ENCODE measurements at regions not wholly inside any gene's neighbourhood (a gene's known extent, or its start where the extent isn't known, plus 50 kb on each side); places are given as distances from the start of the nearest gene placed in this dataset.

DNA sequence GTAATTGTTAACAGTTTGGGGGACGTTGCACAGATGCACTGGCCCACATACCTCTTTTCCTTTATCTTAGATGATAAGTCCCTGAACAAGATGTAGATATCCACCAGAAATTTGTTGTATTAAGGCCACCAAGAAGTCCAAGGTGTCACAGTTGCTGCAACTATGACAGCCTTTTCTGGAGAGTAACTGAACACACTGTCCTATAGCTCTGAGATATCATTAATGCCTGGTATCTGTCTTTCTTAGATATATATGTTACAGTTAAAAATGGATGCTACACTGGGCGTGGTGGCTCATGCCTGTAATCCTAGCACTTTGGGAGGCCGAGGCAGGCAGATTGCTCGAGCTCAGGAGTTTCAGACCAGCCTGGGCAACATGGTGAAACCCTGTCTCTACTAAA lies 77.8 kb upstream of the PRDX4 start:
- Mint-ChIP-seq H3K36me3 (no peaks in the 10 kb centered on the region), H3K27me3 (no peaks in the 10 kb centered on the region), H3K4me1 (no peaks in the 10 kb centered on the region), H3K4me3 (no peak overlapping the region), H3K9me3 (no peaks in the 10 kb centered on the region), H3K27ac (no peak overlapping the region)
- ATAC-seq: no peak

GRCh38 chrX:23592741-23593140 lies 74.6 kb upstream of the PRDX4 start:
- Mint-ChIP-seq H3K27me3 (no peaks in the 10 kb centered on the region), H3K27ac (no peak overlapping the region), H3K36me3 (no peaks in the 10 kb centered on the region), H3K9me3 (no peaks in the 10 kb centered on the region), H3K4me3 (no peak overlapping the region), H3K4me1 (no peaks in the 10 kb centered on the region)
- ATAC-seq: no peak

DNA sequence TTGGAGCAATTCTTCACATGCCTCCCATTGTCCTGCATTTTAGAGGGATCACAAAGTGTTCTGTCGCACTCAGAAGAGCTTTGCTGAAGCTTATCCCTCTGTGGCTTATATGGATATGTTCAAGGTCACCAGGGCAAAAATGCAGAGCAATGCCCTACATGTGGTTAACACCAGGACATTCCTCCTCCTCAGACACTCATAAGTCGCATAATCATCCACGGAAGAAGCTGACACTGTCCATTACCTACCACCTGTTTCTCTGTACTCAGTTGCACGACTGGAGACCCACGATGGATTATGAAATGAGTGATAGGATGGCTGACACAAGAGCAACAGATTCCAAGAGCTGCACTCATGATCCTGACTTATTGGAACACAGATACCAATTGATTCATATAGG lies 68.7 kb upstream of the PRDX4 start:
- no peak overlapping the region for H3K27ac Mint-ChIP-seq
- H3K4me3 Mint-ChIP-seq: no peak overlapping the region
- no peaks in the 10 kb centered on the region for H3K36me3 Mint-ChIP-seq
- no peaks in the 10 kb centered on the region for H3K27me3 Mint-ChIP-seq
- no peak for ATAC-seq
- no peaks in the 10 kb centered on the region for H3K9me3 Mint-ChIP-seq
- H3K4me1 Mint-ChIP-seq: no peaks in the 10 kb centered on the region

- H3K9me3 Mint-ChIP-seq: no peaks in the 10 kb centered on the region
- no peak overlapping the region for H3K4me3 Mint-ChIP-seq
- H3K4me1 Mint-ChIP-seq: no peaks in the 10 kb centered on the region
- no peak for ATAC-seq
- no peaks in the 10 kb centered on the region for H3K36me3 Mint-ChIP-seq
- H3K27me3 Mint-ChIP-seq: no peaks in the 10 kb centered on the region
- H3K27ac Mint-ChIP-seq: no peak overlapping the region
Measured at GRCh38 chrX:23603501-23603900, 63.8 kb upstream of the PRDX4 start.

DNA sequence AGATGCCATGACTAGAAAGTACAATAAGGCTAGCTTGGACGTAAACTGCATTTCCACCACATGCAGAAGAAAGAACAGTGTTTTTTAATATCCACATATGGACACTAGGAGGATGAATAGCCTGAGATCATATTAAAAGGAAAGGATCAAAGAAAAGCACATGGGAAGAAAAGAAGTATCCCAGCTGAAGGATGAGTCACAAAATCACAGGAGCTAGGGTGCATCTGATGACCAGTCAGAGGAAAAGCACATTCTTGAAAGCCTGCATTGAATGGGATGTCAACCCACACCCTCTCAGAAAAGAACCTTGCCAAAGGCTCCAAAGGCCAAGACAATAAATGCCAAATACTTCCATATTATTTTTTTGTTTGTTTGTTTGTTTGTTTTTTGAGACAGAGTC lies 56.8 kb upstream of the PRDX4 start:
- H3K36me3 Mint-ChIP-seq: no peaks in the 10 kb centered on the region
- H3K27ac Mint-ChIP-seq: no peak overlapping the region
- no peaks in the 10 kb centered on the region for H3K27me3 Mint-ChIP-seq
- H3K4me3 Mint-ChIP-seq: no peak overlapping the region
- no peak for ATAC-seq
- no peaks in the 10 kb centered on the region for H3K9me3 Mint-ChIP-seq
- no peaks in the 10 kb centered on the region for H3K4me1 Mint-ChIP-seq

DNA sequence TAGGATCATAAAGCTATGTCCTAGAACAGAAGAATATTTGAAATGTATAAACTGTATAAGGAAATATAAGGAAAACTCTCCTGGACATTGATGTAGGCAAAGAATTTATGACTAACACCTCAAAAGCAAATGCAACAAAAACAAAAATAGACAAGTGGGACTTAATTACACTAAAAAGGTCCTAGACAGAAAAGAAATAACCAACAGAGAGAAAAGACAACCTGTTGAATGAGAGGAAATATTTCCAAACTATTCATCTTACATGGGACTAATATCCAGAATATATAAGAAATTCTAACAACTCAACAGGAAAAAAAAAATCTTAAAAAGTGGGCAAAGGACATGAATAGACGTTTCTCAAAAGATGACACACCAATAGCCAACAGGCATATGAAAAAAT lies 54.4 kb upstream of the PRDX4 start:
- no peak overlapping the region for H3K27ac Mint-ChIP-seq
- no peaks in the 10 kb centered on the region for H3K4me1 Mint-ChIP-seq
- no peak for ATAC-seq
- no peaks in the 10 kb centered on the region for H3K9me3 Mint-ChIP-seq
- no peak overlapping the region for H3K4me3 Mint-ChIP-seq
- H3K36me3 Mint-ChIP-seq: no peaks in the 10 kb centered on the region
- no peaks in the 10 kb centered on the region for H3K27me3 Mint-ChIP-seq

GRCh38 chrX:23616361-23616760 lies 50.9 kb upstream of the PRDX4 start:
- H3K9me3 Mint-ChIP-seq: no peaks in the 10 kb centered on the region
- no peak for ATAC-seq
- no peak overlapping the region for H3K27ac Mint-ChIP-seq
- no peak overlapping the region for H3K4me3 Mint-ChIP-seq
- H3K27me3 Mint-ChIP-seq: no peaks in the 10 kb centered on the region
- H3K36me3 Mint-ChIP-seq: no peaks in the 10 kb centered on the region
- H3K4me1 Mint-ChIP-seq: no peaks in the 10 kb centered on the region
